ENCODE measurements at regions not wholly inside any gene's neighbourhood (a gene's known extent, or its start where the extent isn't known, plus 50 kb on each side); places are given as distances from the start of the nearest gene placed in this dataset.

GRCh38 chr20:22226849-22227700, 357.3 kb downstream of the FOXA2 start:
- H3K4me3 ChIP-seq (ENCODE audit: low read depth, low read length): no peak overlapping the region
- no peak for TF ChIP-seq MYC (IDR thresholded peaks at IDR 0.05; ENCODE audit: low read depth, low read length)
- no peak for TF ChIP-seq MAX (IDR thresholded peaks at IDR 0.05; ENCODE audit: low read depth, low read length)
- no peak for TF ChIP-seq POLR2A (IDR thresholded peaks at IDR 0.05; ENCODE audit: extremely low read depth, insufficient read length)
- no peak for DNase-seq (ENCODE audit: low read depth)

DNA sequence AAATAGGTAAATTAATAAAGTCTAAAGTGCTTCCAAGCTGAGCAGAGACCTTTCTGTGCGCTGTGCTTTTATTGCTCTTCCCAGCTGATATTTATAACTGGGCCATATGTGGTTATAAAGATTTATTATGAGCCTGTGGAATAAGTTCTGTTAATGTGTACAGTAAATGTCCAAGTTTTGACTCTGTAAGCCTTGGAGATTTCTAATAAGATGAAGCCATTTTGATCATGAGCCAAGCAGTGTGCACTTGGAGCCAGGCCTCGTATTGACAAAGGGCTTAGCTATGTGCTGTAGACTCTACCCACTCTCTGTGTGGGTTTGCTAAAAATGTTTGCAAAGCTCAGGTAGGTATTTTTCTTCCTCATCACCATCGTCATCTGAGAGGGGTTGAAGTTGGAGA, 361.1 kb downstream of the FOXA2 start:
- no peak overlapping the region for H3K4me3 ChIP-seq (ENCODE audit: low read depth, low read length)
- DNase-seq (ENCODE audit: low read depth): no peak
- TF ChIP-seq MYC (IDR thresholded peaks at IDR 0.05; ENCODE audit: low read depth, low read length) (no peak), POLR2A (IDR thresholded peaks at IDR 0.05; ENCODE audit: extremely low read depth, insufficient read length) (no peak), MAX (IDR thresholded peaks at IDR 0.05; ENCODE audit: low read depth, low read length) (no peak), CTCF (IDR thresholded peaks at IDR 0.05; ENCODE audit: low read depth, low read length) (no peak)

GRCh38 chr20:22217712-22218352, 366.5 kb downstream of the FOXA2 start:
- no peak for DNase-seq (ENCODE audit: low read depth)
- no peak overlapping the region for H3K4me3 ChIP-seq (ENCODE audit: low read depth, low read length)
- TF ChIP-seq MAX (IDR thresholded peaks at IDR 0.05; ENCODE audit: low read depth, low read length) (no peak), MYC (IDR thresholded peaks at IDR 0.05; ENCODE audit: low read depth, low read length) (no peak), POLR2A (IDR thresholded peaks at IDR 0.05; ENCODE audit: extremely low read depth, insufficient read length) (no peak), CTCF (IDR thresholded peaks at IDR 0.05; ENCODE audit: low read depth, low read length) (no peak)

GRCh38 chr20:22216984-22217383, 367.4 kb downstream of the FOXA2 start:
- TF ChIP-seq MAX (IDR thresholded peaks at IDR 0.05; ENCODE audit: low read depth, low read length) (no peak), POLR2A (IDR thresholded peaks at IDR 0.05; ENCODE audit: extremely low read depth, insufficient read length) (no peak), MYC (IDR thresholded peaks at IDR 0.05; ENCODE audit: low read depth, low read length) (no peak), CTCF (IDR thresholded peaks at IDR 0.05; ENCODE audit: low read depth, low read length) (no peak)
- no peak overlapping the region for H3K4me3 ChIP-seq (ENCODE audit: low read depth, low read length)

GRCh38 chr20:22214296-22214695, 370.1 kb downstream of the FOXA2 start:
- TF ChIP-seq MAX (IDR thresholded peaks at IDR 0.05; ENCODE audit: low read depth, low read length) (no peak), POLR2A (IDR thresholded peaks at IDR 0.05; ENCODE audit: extremely low read depth, insufficient read length) (no peak), MYC (IDR thresholded peaks at IDR 0.05; ENCODE audit: low read depth, low read length) (no peak), CTCF (IDR thresholded peaks at IDR 0.05; ENCODE audit: low read depth, low read length) (no peak)
- H3K4me3 ChIP-seq (ENCODE audit: low read depth, low read length): no peak overlapping the region

More at GRCh38 chr20:22216984-22217383, 367.4 kb downstream of the FOXA2 start:
- no peak for DNase-seq (ENCODE audit: low read depth)

GRCh38 chr20:22213271-22213670, 371.1 kb downstream of the FOXA2 start:
- no peak overlapping the region for H3K4me3 ChIP-seq (ENCODE audit: low read depth, low read length)
- TF ChIP-seq POLR2A (IDR thresholded peaks at IDR 0.05; ENCODE audit: extremely low read depth, insufficient read length) (no peak), CTCF (IDR thresholded peaks at IDR 0.05; ENCODE audit: low read depth, low read length) (no peak), MAX (IDR thresholded peaks at IDR 0.05; ENCODE audit: low read depth, low read length) (no peak), MYC (IDR thresholded peaks at IDR 0.05; ENCODE audit: low read depth, low read length) (no peak)
- DNase-seq (ENCODE audit: low read depth): no peak

More at GRCh38 chr20:22214296-22214695, 370.1 kb downstream of the FOXA2 start:
- no peak for DNase-seq (ENCODE audit: low read depth)

Data from NB4 (cell line).